ENCODE measurements at regions not wholly inside any gene's neighbourhood (a gene's known extent, or its start where the extent isn't known, plus 50 kb on each side); places are given as distances from the start of the nearest gene placed in this dataset.

GRCh38 chr11:18878211-18878610, 61.0 kb downstream of the MRGPRX1 start:
- H3K4me3 ChIP-seq, result no peak overlapping the region
- no peaks in the 10 kb centered on the region for H3K36me3 ChIP-seq
- intact Hi-C loops (cut with DNase I; ENCODE audit: low total_unique reads), result no loop called here
- no peaks in the 10 kb centered on the region for H3K27me3 ChIP-seq
- DNase-seq, result no peak
- no peak overlapping the region for H3K27ac ChIP-seq
- H3K4me1 ChIP-seq, result no peaks in the 10 kb centered on the region
- TF ChIP-seq POLR2A (IDR thresholded peaks at IDR 0.05) (no peak), CTCF (IDR thresholded peaks at IDR 0.05) (no peak)
- H3K9me3 ChIP-seq, result no peaks in the 10 kb centered on the region

GRCh38 chr11:18865951-18866350, 73.3 kb downstream of the MRGPRX1 start:
- H3K27me3 ChIP-seq, result no peaks in the 10 kb centered on the region

GRCh38 chr11:18865261-18865660, 73.7 kb upstream of the PTPN5 start:
- DNase-seq, result no peak
- H3K4me1 ChIP-seq, result no peaks in the 10 kb centered on the region
- H3K27me3 ChIP-seq, result no peaks in the 10 kb centered on the region
- no peaks in the 10 kb centered on the region for H3K9me3 ChIP-seq
- H3K4me3 ChIP-seq, result no peak overlapping the region
- TF ChIP-seq CTCF (IDR thresholded peaks at IDR 0.05) (no peak), POLR2A (IDR thresholded peaks at IDR 0.05) (no peak)
- intact Hi-C loops (cut with DNase I; ENCODE audit: low total_unique reads), result no loop called here
- no peak overlapping the region for H3K27ac ChIP-seq
- H3K36me3 ChIP-seq, result no peaks in the 10 kb centered on the region

More at GRCh38 chr11:18865951-18866350, 73.3 kb downstream of the MRGPRX1 start:
- TF ChIP-seq CTCF (IDR thresholded peaks at IDR 0.05) (no peak), POLR2A (IDR thresholded peaks at IDR 0.05) (no peak)
- Histone ChIP-seq H3K4me3 (no peak overlapping the region), H3K9me3 (no peaks in the 10 kb centered on the region), H3K4me1 (no peaks in the 10 kb centered on the region), H3K27ac (no peak overlapping the region), H3K36me3 (no peaks in the 10 kb centered on the region)
- no peak for DNase-seq
- intact Hi-C loops (cut with DNase I; ENCODE audit: low total_unique reads), result no loop called here

- Histone ChIP-seq H3K4me3 (no peak overlapping the region), H3K9me3 (no peaks in the 10 kb centered on the region), H3K27ac (no peak overlapping the region), H3K4me1 (no peaks in the 10 kb centered on the region), H3K27me3 (no peaks in the 10 kb centered on the region), H3K36me3 (no peaks in the 10 kb centered on the region)
- intact Hi-C loops (cut with DNase I; ENCODE audit: low total_unique reads), result no loop called here
- no peak for TF ChIP-seq POLR2A (IDR thresholded peaks at IDR 0.05)
- no peak for TF ChIP-seq CTCF (IDR thresholded peaks at IDR 0.05)
- no peak for DNase-seq
Observed at GRCh38 chr11:18853086-18853720, 61.6 kb upstream of the PTPN5 start.

GRCh38 chr11:18849406-18849805, 57.8 kb upstream of the PTPN5 start:
- DNase-seq, result no peak
- no peaks in the 10 kb centered on the region for H3K4me1 ChIP-seq
- no peaks in the 10 kb centered on the region for H3K9me3 ChIP-seq
- H3K4me3 ChIP-seq, result no peak overlapping the region
- TF ChIP-seq POLR2A (IDR thresholded peaks at IDR 0.05) (no peak), CTCF (IDR thresholded peaks at IDR 0.05) (no peak)
- no peaks in the 10 kb centered on the region for H3K36me3 ChIP-seq
- H3K27ac ChIP-seq, result no peak overlapping the region
- intact Hi-C loops (cut with DNase I; ENCODE audit: low total_unique reads), result no loop called here
- no peaks in the 10 kb centered on the region for H3K27me3 ChIP-seq

All from uterus (tissue), 3 donors.